ENCODE measurements at regions not wholly inside any gene's neighbourhood (a gene's known extent, or its start where the extent isn't known, plus 50 kb on each side); places are given as distances from the start of the nearest gene placed in this dataset.

DNA sequence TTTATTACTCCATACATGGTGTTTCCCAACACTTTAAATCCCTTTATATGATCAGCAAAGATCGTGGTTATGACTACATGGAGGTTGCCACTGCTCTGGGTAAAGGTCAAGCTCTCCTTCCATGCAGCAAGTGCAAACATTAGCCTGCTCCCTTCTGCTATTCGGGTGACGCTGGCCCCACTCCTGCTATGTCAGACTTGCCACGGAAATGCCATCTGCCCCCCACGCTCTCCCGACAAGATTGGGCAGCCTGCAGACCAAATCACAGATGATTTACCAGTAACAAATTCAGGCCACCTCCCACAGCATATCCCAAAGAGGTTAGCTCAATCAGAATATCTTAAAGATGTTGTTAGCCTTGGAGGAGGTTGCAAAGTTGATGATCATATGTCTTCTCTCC lies 77.8 kb upstream of the MGMT start (continued):
- TF ChIP-seq SRF (CRISPR knock-in tag; IDR thresholded peaks at IDR 0.05) (no peak), PHTF2 (CRISPR knock-in tag; IDR thresholded peaks at IDR 0.05) (no peak), MED1 (CRISPR knock-in tag; IDR thresholded peaks at IDR 0.05; ENCODE audit: borderline replicate concordance) (no peak)
- TF ChIP-seq, protein P1, sequence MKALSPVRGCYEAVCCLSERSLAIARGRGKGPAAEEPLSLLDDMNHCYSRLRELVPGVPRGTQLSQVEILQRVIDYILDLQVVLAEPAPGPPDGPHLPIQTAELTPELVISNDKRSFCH (CRISPR knock-in tag; IDR thresholded peaks at IDR 0.05), result no peak
- TF ChIP-seq, protein P1 (tag; IDR thresholded peaks at IDR 0.05), result no peak

DNA sequence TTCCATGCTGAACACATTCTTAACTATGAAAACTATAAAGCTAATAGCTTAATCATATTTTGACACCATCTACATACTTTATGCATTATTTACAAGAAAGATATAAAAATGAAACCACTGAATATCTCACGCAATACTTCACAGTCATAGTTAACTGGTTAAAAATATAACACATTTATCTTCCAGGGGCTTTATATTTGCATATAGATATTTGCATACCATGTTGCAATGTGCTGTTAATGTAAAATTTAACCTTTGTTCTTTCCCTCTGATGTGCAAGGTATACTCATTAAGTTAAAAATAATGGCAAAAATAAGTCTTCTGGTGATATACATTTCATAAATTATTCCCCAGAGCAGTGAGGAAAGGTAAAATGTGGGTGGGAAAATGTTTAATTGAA lies 76.9 kb upstream of the MGMT start:
- Histone ChIP-seq H3K9ac (ENCODE audit: insufficient read depth in 1 of 2, low read depth in 2 of 2, low read length in 2 of 2) (no peak overlapping the region), H3K4me2 (ENCODE audit: insufficient read depth, low read length) (no peak overlapping the region), H3K79me2 (ENCODE audit: control insufficient read depth, insufficient read depth, low read length) (no peaks in the 10 kb centered on the region), H3K27ac (ENCODE audit: extremely low read depth, low read depth, low read length) (no peak overlapping the region), H3K9me1 (ENCODE audit: control insufficient read depth, insufficient read depth, low read length) (no peaks in the 10 kb centered on the region), H3K4me3 (no peak overlapping the region), H3K36me3 (ENCODE audit: control insufficient read depth, insufficient read depth, low read length) (no peaks in the 10 kb centered on the region), H3K27me3 (ENCODE audit: control insufficient read depth in 2 of 2, insufficient read depth in 2 of 2, low read length in 2 of 2) (peaks cover 0 to 17% of the 10 kb centered on the region in 2 experiments; a peak in 3 of 5 replicates), H4K20me1 (replicated peaks; ENCODE audit: control insufficient read depth, insufficient read depth, low read length) (no peaks in the 10 kb centered on the region), H2AFZ (ENCODE audit: low read depth, low read length) (no peak overlapping the region), H3K9me3 (replicated peaks; ENCODE audit: control insufficient read depth, insufficient read depth, low read depth, low read length) (no peaks in the 10 kb centered on the region), H3K4me1 (replicated peaks in 1 of 2; ENCODE audit: control insufficient read depth in 2 of 2, insufficient read depth in 2 of 2, low read length in 2 of 2) (no peaks in the 10 kb centered on the region)
- no peak for ATAC-seq
- intact Hi-C loops (cut with micrococcal nuclease), result no loop called here
- FAIRE-seq, result no peak
- TF ChIP-seq, protein P2, sequence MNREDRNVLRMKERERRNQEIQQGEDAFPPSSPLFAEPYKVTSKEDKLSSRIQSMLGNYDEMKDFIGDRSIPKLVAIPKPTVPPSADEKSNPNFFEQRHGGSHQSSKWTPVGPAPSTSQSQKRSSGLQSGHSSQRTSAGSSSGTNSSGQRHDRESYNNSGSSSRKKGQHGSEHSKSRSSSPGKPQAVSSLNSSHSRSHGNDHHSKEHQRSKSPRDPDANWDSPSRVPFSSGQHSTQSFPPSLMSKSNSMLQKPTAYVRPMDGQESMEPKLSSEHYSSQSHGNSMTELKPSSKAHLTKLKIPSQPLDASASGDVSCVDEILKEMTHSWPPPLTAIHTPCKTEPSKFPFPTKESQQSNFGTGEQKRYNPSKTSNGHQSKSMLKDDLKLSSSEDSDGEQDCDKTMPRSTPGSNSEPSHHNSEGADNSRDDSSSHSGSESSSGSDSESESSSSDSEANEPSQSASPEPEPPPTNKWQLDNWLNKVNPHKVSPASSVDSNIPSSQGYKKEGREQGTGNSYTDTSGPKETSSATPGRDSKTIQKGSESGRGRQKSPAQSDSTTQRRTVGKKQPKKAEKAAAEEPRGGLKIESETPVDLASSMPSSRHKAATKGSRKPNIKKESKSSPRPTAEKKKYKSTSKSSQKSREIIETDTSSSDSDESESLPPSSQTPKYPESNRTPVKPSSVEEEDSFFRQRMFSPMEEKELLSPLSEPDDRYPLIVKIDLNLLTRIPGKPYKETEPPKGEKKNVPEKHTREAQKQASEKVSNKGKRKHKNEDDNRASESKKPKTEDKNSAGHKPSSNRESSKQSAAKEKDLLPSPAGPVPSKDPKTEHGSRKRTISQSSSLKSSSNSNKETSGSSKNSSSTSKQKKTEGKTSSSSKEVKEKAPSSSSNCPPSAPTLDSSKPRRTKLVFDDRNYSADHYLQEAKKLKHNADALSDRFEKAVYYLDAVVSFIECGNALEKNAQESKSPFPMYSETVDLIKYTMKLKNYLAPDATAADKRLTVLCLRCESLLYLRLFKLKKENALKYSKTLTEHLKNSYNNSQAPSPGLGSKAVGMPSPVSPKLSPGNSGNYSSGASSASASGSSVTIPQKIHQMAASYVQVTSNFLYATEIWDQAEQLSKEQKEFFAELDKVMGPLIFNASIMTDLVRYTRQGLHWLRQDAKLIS (CRISPR knock-in tag; IDR thresholded peaks at IDR 0.05), result no peak
- TF ChIP-seq KHSRP (IDR thresholded peaks at IDR 0.05) (no peak), PPARD (CRISPR knock-in tag; IDR thresholded peaks at IDR 0.05) (no peak)
- DNase-seq (ENCODE audit: extremely low read depth in 1 of 4, low spot score in 3 of 4), result no peak
- in situ Hi-C loops (cut with MboI), result no loop called here
- ChIA-PET POLR2A (no interaction called here), CTCF (ENCODE audit: low intra/inter-chr PET ratio) (interaction anchor here (0.6 kb wide), 1 partner anchor 46 kb away, joined by 5 read pairs; no protein-coding TSS in a partner anchor)
- 10% methylated on average over 1 of the region's 1 CpG for WGBS (ENCODE audit: insufficient coverage, low coverage, missing lambda C conversion rate)
- no TSS peak for BruUV-seq (replicated peaks)

Data from K562 (cell line).